ENCODE measurements at regions not wholly inside any gene's neighbourhood (a gene's known extent, or its start where the extent isn't known, plus 50 kb on each side); places are given as distances from the start of the nearest gene placed in this dataset.
A peak's percentile ranks its signal among the peaks of the same experiment; 100 is the strongest.
"Not testable (repeated sequence)": the region's sequence is repeated elsewhere in the genome, so short reads cannot be mapped to it uniquely, and the experiment has no call there.

GRCh38 chr4:42292192-42292591 lies 105.1 kb upstream of the SHISA3 start:
- not testable (repeated sequence) for H3K14ac ChIP-seq (ENCODE audit: insufficient read depth, low read length); H3K18ac ChIP-seq (ENCODE audit: insufficient read length, low read depth, low read length); H4K5ac ChIP-seq (ENCODE audit: insufficient read length, low read depth, low read length); H2AK5ac ChIP-seq (ENCODE audit: insufficient read length, low read length); H3K27me3 Mint-ChIP-seq (ENCODE audit: low read depth); H3K27me3 ChIP-seq (ENCODE audit: insufficient read depth, low read length); H3K23ac ChIP-seq (ENCODE audit: insufficient read length, low read depth, low read length); H2AFZ ChIP-seq (ENCODE audit: low read length); H3K79me1 ChIP-seq (ENCODE audit: insufficient read depth, low read depth, low read length, poor library complexity, severe bottlenecking); H3T11ph ChIP-seq (ENCODE audit: low read length); H3K56ac ChIP-seq (ENCODE audit: insufficient read length, low read depth, low read length); H2BK120ac ChIP-seq (ENCODE audit: low read depth, low read length, poor library complexity, severe bottlenecking); H2BK20ac ChIP-seq (ENCODE audit: low read depth, low read length, poor library complexity, severe bottlenecking); H3K4ac ChIP-seq (ENCODE audit: low read depth, low read length); H2BK5ac ChIP-seq (ENCODE audit: insufficient read length, low read length); H3K4me2 ChIP-seq (ENCODE audit: insufficient read depth, insufficient read length, low read length); H4K91ac ChIP-seq (ENCODE audit: insufficient read length, low read depth, low read length); H3K79me2 ChIP-seq (ENCODE audit: insufficient read depth, low read length); H3K27ac ChIP-seq (ENCODE audit: insufficient read length, low read depth, low read length); H3K9me3 Mint-ChIP-seq; DNase-seq; H2BK15ac ChIP-seq (ENCODE audit: low read depth, low read length); H2BK12ac ChIP-seq (ENCODE audit: insufficient read length, low read depth, low read length); H3K9me3 ChIP-seq (ENCODE audit: control insufficient read depth, low read depth, low read length); H3K9ac ChIP-seq (ENCODE audit: extremely low read depth, insufficient read length, low read length); H4K8ac ChIP-seq (replicated peaks; ENCODE audit: insufficient read length, low read depth, low read length); H3K23me2 ChIP-seq (ENCODE audit: insufficient read length, low read depth, low read length, poor library complexity, severe bottlenecking); H4K20me1 ChIP-seq (ENCODE audit: control insufficient read depth, insufficient read depth, insufficient read length)
- peak overlapping the region in 2 of 3 experiments; percentile 34 to 74; a peak in 3 of 7 replicates for H3K27ac Mint-ChIP-seq
- no CpG with 5 or more reads among the region's 9 CpGs for WGBS (ENCODE audit: extremely low coverage, insufficient read length, low lambda C conversion rate)
- H3K4me3 Mint-ChIP-seq = peak overlapping the region in 1 of 2 experiments; percentile 38; a peak in 2 of 5 replicates
- H3K4me1 ChIP-seq (ENCODE audit: insufficient read depth, low read length) = peaks cover 17% of the 10 kb centered on the region; the same call in 1 of the 2 replicates
- peaks cover 48 to 66% of the 10 kb centered on the region in 2 experiments for H3K4me1 Mint-ChIP-seq
- peaks cover 8 to 16% (median 11%) of the 10 kb centered on the region in 3 experiments for H3K36me3 Mint-ChIP-seq (ENCODE audit: insufficient read depth in 1 of 3, low read depth in 3 of 3)

Measured in H9 (cell line).